HepG2 (cell line): ENCODE measurements at regions not wholly inside any gene's neighbourhood (a gene's known extent, or its start where the extent isn't known, plus 50 kb on each side); places are given as distances from the start of the nearest gene placed in this dataset.

Experiments used
- ATAC-seq: fragments of 200-7000 bp; cut with Tn5 transposase; 3 replicates; pipeline ENCODE4 v1.9.1; 2020; ENCODE audit warnings: mild to moderate bottlenecking, moderate library complexity
- BruUV-seq: library from RNA; stranded (reverse); fragments of 400-500 nt; replicated peaks from 2 replicates; lab custom pipeline; 2021; lab: Mats Ljungman, UMichigan
- CTCF ChIA-PET: fragments of 300-600 bp; formaldehyde crosslinking; extraction: SDS; loops from one replicate; lab custom pipeline; 2021; ENCODE audit warnings: low total read pairs, inconsistent platforms, low intra/inter-chr PET ratio; lab: Yijun Ruan, JAX
- POLR2A ChIA-PET: fragments of 350-600 bp; sonication (Branson Sonifier 250); formaldehyde crosslinking; loops from one replicate; lab custom pipeline; 2020; ENCODE audit warnings: antibody characterized with exemption, inconsistent platforms; lab: Yijun Ruan, JAX
- DNase-seq: peaks from one replicate; pipeline ENCODE4 v3.0.0-alpha.2; 2015; ENCODE audit warnings: low spot score
- FAIRE-seq: peaks from 3 replicates; lab custom pipeline; 2011; peaks lifted over from hg19 to GRCh38; lab: Jason Lieb, UNC
- H2AFZ ChIP-seq: one replicate; pipeline ENCODE4 v1.6.1; 2011; ENCODE audit warnings: low read length, inconsistent platforms
- H3K27ac ChIP-seq: fragments of 300-600 bp; 3 replicates; pipeline ENCODE4 v1.8.0; 2011; ENCODE audit warnings: mixed run types, mild to moderate bottlenecking, mixed read lengths, low read length, inconsistent platforms; ENCODE audit not compliant: insufficient read depth; ENCODE audit errors: extremely low read length
- H3K27me3 ChIP-seq, 2 experiments: fragments of 200-600 bp in 1 of 2; 2 replicates in 1 of 2; 3 replicates in 1 of 2; pipeline versions ENCODE4 v1.6.0 to v1.8.0; 2011; ENCODE audit warnings: low read length in 2 of 2, mild to moderate bottlenecking in 2 of 2, moderate library complexity in 2 of 2, inconsistent platforms in 1 of 2; ENCODE audit not compliant: insufficient read depth in 2 of 2, control insufficient read depth in 1 of 2
- H3K36me3 ChIP-seq, 2 experiments: fragments of 200-600 bp in 1 of 2; replicated peaks in 1 of 2; 2 replicates in 1 of 2; 3 replicates in 1 of 2; pipeline versions ENCODE4 v1.5.1 to v1.8.0; 2011; ENCODE audit warnings: low read length in 2 of 2, inconsistent platforms in 1 of 2; ENCODE audit not compliant: insufficient read depth in 2 of 2, control insufficient read depth in 1 of 2
- H3K4me1 ChIP-seq: 2 replicates; pipeline ENCODE4 v1.5.1; 2012; ENCODE audit warnings: low read length, inconsistent platforms; ENCODE audit not compliant: insufficient read depth
- H3K4me2 ChIP-seq: 2 replicates; pipeline ENCODE4 v1.6.0; 2011; ENCODE audit warnings: low read depth, low read length, inconsistent platforms
- H3K4me3 ChIP-seq, 3 experiments: fragments of 200-600 bp in 1 of 3; sonication (generic), shearing (Covaris generic) in 1 of 3; replicated peaks in 1 of 3; 2 replicates each; pipeline ENCODE4 v1.5.1; 2011 to 2016; ENCODE audit warnings: low read length in 3 of 3, inconsistent platforms in 2 of 3, low read depth in 2 of 3, mild to moderate bottlenecking in 2 of 3, control low read depth in 1 of 3, mixed read lengths in 1 of 3; ENCODE audit not compliant: insufficient read depth in 1 of 3
- H3K79me2 ChIP-seq: one replicate; pipeline ENCODE4 v1.6.1; 2011; ENCODE audit warnings: low read length, inconsistent platforms; ENCODE audit not compliant: insufficient read depth
- H3K9ac ChIP-seq: 2 replicates; pipeline ENCODE4 v1.6.0; 2011; ENCODE audit warnings: mild to moderate bottlenecking, low read depth, low read length, inconsistent platforms; ENCODE audit not compliant: insufficient read depth
- H3K9me3 ChIP-seq: 2 replicates; pipeline ENCODE4 v1.5.1; 2012; ENCODE audit warnings: mild to moderate bottlenecking, low read length
- H4K20me1 ChIP-seq: 2 replicates; pipeline ENCODE4 v1.6.0; 2011; ENCODE audit warnings: inconsistent platforms, mild to moderate bottlenecking, low read length, moderate library complexity; ENCODE audit not compliant: insufficient read depth
- GZF1 ChIP-seq: sonication (generic); formaldehyde crosslinking; IDR thresholded peaks from 2 replicates; pipeline ENCODE4 v1.5.1; 2020; ENCODE audit warnings: mild to moderate bottlenecking, missing genetic modification reagents
- ZNF317 ChIP-seq: sonication (generic); formaldehyde crosslinking; IDR thresholded peaks from 2 replicates; pipeline ENCODE4 v1.5.0; 2020; ENCODE audit warnings: mild to moderate bottlenecking, missing genetic modification reagents
- ZNF781 ChIP-seq: sonication (generic); formaldehyde crosslinking; IDR thresholded peaks from 2 replicates; pipeline ENCODE4 v1.5.1; 2020; ENCODE audit warnings: borderline replicate concordance, mild to moderate bottlenecking, missing genetic modification reagents; ENCODE audit errors: not compliant biosample characterization
- WGBS: methylation state at CpG from one replicate; pipeline ENCODE4 v1.1.6; 2017; ENCODE audit warnings: low lambda C conversion rate; 5-methylcytosine and 5-hydroxymethylcytosine counted together
- in situ Hi-C: cut with HindIII; loops from 2 replicates; pipeline ENCODE4 v1.10.0; 2017; ENCODE audit warnings: low pct_unique_long_range_greater_than_20kb; ENCODE audit not compliant: extremely low pct_ligation_motif_present
- intact Hi-C: fragments of 100-400 bp; cut with micrococcal nuclease; formaldehyde crosslinking; loops from one replicate; pipeline ENCODE4 v1.10.0; 2022; ENCODE audit not compliant: unreplicated experiment
- TF ChIP-seq, protein P1 (sequence below), 2 experiments: fragments of 450-650 bp in 1 of 2; sonication (generic) in 1 of 2; formaldehyde crosslinking in 1 of 2; IDR thresholded peaks; 2 replicates each; pipeline versions ENCODE4 v1.6.1 to v1.8.0; 2016 to 2022; ENCODE audit warnings: antibody characterized with exemption in 1 of 2, mild to moderate bottlenecking in 1 of 2, missing genetic modification reagents in 1 of 2

DNA sequence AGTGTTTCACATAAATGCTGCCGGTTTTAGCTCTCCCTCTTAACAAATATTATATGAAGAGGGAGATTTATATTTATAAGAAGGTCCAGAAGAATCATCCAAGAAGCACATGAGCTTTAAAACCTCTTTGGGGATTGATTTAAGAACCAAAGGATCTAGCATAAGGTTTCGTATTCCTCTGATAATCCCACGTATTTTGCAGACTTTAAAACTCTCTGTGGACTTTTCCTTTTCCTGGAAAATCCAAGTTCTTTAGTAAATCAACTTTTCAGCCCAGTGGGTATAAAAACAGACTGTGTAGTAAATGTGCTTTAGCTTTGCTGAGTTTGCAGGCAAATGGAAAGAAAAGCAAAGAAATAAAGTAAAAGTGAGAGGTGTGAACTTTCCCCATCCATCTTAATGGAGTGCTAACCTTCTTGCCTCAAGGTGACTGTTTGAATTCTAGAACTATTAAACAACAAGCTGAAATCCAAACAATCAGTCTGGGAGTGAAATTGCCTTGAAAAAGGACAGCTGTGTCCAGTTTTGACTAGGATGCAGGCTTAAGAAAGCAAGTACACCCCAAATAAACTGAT lies 363.4 kb upstream of the SLC24A2 start:
- DNase-seq (no peak), FAIRE-seq (no peak), ATAC-seq (no peak)
- ChIA-PET POLR2A (no interaction called here), CTCF (no interaction called here)
- no peak overlapping the region for H3K27ac ChIP-seq
- H3K9me3 ChIP-seq, result no peaks in the 10 kb centered on the region
- no peaks in the 10 kb centered on the region for H3K36me3 ChIP-seq
- no peak overlapping the region for H3K9ac ChIP-seq
- intact Hi-C loops, result no loop called here
- H3K4me1 ChIP-seq, result no peaks in the 10 kb centered on the region
- 0% methylated on average over 3 of the region's 3 CpGs for WGBS
- H3K79me2 ChIP-seq, result no peaks in the 10 kb centered on the region
- H3K4me3 ChIP-seq, result no peak overlapping the region
- H4K20me1 ChIP-seq, result no peaks in the 10 kb centered on the region
- no peaks in the 10 kb centered on the region for H3K27me3 ChIP-seq
- no peak overlapping the region for H3K4me2 ChIP-seq
- BruUV-seq, result no TSS peak
- TF ChIP-seq, protein P1, sequence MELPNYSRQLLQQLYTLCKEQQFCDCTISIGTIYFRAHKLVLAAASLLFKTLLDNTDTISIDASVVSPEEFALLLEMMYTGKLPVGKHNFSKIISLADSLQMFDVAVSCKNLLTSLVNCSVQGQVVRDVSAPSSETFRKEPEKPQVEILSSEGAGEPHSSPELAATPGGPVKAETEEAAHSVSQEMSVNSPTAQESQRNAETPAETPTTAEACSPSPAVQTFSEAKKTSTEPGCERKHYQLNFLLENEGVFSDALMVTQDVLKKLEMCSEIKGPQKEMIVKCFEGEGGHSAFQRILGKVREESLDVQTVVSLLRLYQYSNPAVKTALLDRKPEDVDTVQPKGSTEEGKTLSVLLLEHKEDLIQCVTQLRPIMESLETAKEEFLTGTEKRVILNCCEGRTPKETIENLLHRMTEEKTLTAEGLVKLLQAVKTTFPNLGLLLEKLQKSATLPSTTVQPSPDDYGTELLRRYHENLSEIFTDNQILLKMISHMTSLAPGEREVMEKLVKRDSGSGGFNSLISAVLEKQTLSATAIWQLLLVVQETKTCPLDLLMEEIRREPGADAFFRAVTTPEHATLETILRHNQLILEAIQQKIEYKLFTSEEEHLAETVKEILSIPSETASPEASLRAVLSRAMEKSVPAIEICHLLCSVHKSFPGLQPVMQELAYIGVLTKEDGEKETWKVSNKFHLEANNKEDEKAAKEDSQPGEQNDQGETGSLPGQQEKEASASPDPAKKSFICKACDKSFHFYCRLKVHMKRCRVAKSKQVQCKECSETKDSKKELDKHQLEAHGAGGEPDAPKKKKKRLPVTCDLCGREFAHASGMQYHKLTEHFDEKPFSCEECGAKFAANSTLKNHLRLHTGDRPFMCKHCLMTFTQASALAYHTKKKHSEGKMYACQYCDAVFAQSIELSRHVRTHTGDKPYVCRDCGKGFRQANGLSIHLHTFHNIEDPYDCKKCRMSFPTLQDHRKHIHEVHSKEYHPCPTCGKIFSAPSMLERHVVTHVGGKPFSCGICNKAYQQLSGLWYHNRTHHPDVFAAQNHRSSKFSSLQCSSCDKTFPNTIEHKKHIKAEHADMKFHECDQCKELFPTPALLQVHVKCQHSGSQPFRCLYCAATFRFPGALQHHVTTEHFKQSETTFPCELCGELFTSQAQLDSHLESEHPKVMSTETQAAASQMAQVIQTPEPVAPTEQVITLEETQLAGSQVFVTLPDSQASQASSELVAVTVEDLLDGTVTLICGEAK (IDR thresholded peaks at IDR 0.05), result no peak
- TF ChIP-seq, protein P1 (CRISPR knock-in tag; IDR thresholded peaks at IDR 0.05), result no peak
- TF ChIP-seq ZNF317 (no peak), GZF1 (CRISPR knock-in tag) (no peak), ZNF781 (CRISPR knock-in tag) (no peak)
- in situ Hi-C loops, result no loop called here
- H2AFZ ChIP-seq, result no peak overlapping the region
